ENCODE measurements at regions not wholly inside any gene's neighbourhood (a gene's known extent, or its start where the extent isn't known, plus 50 kb on each side); places are given as distances from the start of the nearest gene placed in this dataset.

DNA sequence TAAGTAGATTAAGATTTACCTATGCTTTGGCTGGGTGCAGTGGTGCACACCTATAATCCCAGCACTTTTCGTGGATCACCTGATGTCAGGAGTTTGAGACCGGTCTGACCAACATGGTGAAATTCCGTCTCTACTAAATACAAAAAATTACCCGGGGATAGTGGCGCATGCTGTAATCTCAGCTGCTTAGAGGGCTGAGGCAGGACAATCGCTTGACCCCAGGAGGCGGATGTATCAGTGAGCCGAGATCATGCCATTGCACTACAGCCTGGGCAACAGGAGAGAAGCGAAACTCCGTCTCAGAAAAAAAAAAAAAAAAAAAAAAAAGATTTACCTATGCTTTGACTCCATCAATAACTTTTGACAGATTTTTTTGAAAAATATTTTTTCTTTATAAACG lies 267.1 kb upstream of the SEMA6A start:
- Mint-ChIP-seq H3K36me3 (ENCODE audit: low read depth) (no peaks in the 10 kb centered on the region), H3K4me1 (no peaks in the 10 kb centered on the region), H3K27ac (no peak overlapping the region), H3K27me3 (no peaks in the 10 kb centered on the region), H3K4me3 (no peak overlapping the region), H3K9me3 (peaks cover 6% of the 10 kb centered on the region)
- DNase-seq = no peak
- ChIA-PET CTCF (no interaction called here), POLR2A (no interaction called here)

- no peaks in the 10 kb centered on the region for H3K4me1 Mint-ChIP-seq
- no peak overlapping the region for H3K27ac Mint-ChIP-seq
- H3K36me3 Mint-ChIP-seq (ENCODE audit: low read depth) = no peaks in the 10 kb centered on the region
- ChIA-PET CTCF (no interaction called here), POLR2A (no interaction called here)
- no peak overlapping the region for H3K4me3 Mint-ChIP-seq
- no peak for DNase-seq
- H3K27me3 Mint-ChIP-seq = no peaks in the 10 kb centered on the region
- H3K9me3 Mint-ChIP-seq = peaks cover 2% of the 10 kb centered on the region
Measured at GRCh38 chr5:116838011-116838536, 263.5 kb upstream of the SEMA6A start.

DNA sequence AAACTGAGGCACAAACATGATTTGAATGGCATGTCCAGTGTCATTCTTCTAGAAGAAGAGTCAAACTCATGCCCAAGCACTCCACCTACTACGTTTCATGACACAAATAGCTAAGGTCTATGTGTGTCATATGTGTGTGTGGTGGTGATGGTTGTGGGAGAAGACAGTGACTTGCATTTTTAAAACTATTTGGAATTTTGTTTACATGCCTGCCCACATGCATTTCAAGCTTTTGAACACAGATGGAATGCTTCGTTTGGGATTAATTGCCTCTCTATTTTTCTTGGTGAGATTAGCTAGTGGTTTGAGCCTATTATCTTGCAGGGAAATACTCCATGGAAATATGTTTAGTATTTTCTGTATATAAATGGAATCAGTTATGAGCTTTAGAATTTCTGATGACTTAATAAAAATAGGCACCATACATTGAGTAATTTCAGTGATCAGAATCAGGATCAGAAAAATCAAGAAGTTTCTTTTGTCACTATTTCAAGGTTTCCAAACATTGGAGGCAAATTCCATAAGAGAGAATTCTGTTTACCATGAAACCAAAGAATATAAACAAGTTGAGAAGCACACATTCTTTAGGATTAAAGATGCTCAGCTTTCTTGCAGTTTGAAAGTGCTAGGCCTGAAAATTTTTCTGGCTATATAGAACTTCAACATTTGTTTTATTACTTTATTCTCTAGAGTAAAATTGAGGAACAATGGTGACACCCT lies 260.3 kb upstream of the SEMA6A start:
- CTCF ChIA-PET = no interaction called here

DNA sequence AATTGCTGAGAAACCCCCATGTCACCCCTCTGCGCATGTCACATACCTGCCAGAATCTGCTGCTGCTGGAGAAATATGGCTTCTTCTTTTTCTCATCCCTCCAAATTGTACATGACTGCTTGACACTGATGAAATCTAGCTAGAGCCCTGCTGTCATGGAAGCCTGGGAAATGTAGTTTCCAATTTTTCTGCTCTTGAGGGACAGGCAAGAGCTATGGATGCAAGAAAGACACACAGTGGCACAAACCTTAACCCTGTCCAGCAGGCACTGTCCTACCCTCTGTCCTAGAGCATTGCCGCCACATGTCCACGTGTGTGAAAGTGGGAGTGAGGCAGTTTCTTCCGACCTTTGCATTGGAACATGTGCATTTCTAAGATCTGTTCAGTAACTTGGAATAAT lies 255.5 kb upstream of the SEMA6A start:
- H3K4me3 Mint-ChIP-seq = no peak overlapping the region
- H3K36me3 Mint-ChIP-seq (ENCODE audit: low read depth) = no peaks in the 10 kb centered on the region
- H3K27ac Mint-ChIP-seq = no peak overlapping the region
- H3K4me1 Mint-ChIP-seq = no peaks in the 10 kb centered on the region
- H3K27me3 Mint-ChIP-seq = no peaks in the 10 kb centered on the region
- no peaks in the 10 kb centered on the region for H3K9me3 Mint-ChIP-seq
- POLR2A ChIA-PET = no interaction called here
- CTCF ChIA-PET = no interaction called here
- DNase-seq = no peak

More for the DNA sequence above, 260.3 kb upstream of the SEMA6A start:
- Mint-ChIP-seq H3K36me3 (ENCODE audit: low read depth) (no peaks in the 10 kb centered on the region), H3K27ac (no peak overlapping the region), H3K4me1 (no peaks in the 10 kb centered on the region), H3K27me3 (no peaks in the 10 kb centered on the region), H3K4me3 (no peak overlapping the region), H3K9me3 (no peaks in the 10 kb centered on the region)
- DNase-seq = no peak
- POLR2A ChIA-PET = no interaction called here

DNA sequence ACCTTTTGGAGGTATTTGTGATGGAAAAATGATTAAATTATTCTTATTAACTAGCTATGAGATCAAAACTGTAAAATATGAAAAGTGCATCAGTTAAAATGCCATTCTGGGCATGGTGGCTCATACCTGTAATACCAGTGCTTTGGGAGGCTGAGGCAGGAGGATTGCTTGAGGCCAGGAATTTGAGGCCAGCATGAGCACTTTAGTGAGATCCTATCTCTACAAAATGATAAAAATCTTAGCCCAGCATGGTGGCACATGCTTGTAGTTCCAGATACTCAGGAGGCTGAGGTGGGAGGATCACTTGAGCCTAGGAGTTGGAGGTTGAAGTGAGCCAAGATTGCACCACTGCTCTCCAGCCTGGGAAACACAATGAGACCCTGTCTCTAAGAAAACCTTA lies 252.5 kb upstream of the SEMA6A start:
- Mint-ChIP-seq H3K4me3 (no peak overlapping the region), H3K36me3 (ENCODE audit: low read depth) (no peaks in the 10 kb centered on the region), H3K27me3 (no peaks in the 10 kb centered on the region), H3K4me1 (no peaks in the 10 kb centered on the region), H3K9me3 (no peaks in the 10 kb centered on the region), H3K27ac (no peak overlapping the region)
- POLR2A ChIA-PET = no interaction called here
- no peak for DNase-seq
- CTCF ChIA-PET = no interaction called here

DNA sequence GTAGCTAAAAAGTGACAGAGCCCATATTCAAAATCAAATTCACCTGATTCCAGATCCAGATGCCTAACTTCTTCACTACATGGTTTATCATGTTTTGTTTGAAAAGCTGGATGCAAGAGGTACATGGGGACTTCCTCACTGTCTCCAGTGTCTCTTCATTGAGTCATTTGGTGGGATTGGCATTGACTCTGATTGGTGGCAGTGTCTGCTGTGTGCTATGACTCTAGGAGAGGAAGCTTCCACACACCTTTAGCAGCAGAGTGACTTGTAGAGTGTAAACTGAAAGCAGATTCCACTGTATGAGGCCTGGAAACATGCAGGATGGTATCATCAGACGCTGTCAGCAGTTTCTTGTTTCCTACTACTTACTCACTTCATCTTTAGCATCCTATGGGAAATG lies 250.9 kb upstream of the SEMA6A start:
- ChIA-PET CTCF (interaction anchor here (0.6 kb wide), 1 partner anchor 606 kb away, joined by 10 read pairs; no protein-coding TSS in a partner anchor), POLR2A (no interaction called here)
- H3K9me3 Mint-ChIP-seq = no peaks in the 10 kb centered on the region
- no peak overlapping the region for H3K4me3 Mint-ChIP-seq
- H3K27me3 Mint-ChIP-seq = no peaks in the 10 kb centered on the region
- DNase-seq = no peak
- no peak overlapping the region for H3K27ac Mint-ChIP-seq
- H3K36me3 Mint-ChIP-seq (ENCODE audit: low read depth) = no peaks in the 10 kb centered on the region
- H3K4me1 Mint-ChIP-seq = no peaks in the 10 kb centered on the region

- POLR2A ChIA-PET = no interaction called here
- CTCF ChIA-PET = no interaction called here
- H3K9me3 Mint-ChIP-seq = no peaks in the 10 kb centered on the region
- H3K27ac Mint-ChIP-seq = no peak overlapping the region
- H3K4me1 Mint-ChIP-seq = no peaks in the 10 kb centered on the region
- H3K36me3 Mint-ChIP-seq (ENCODE audit: low read depth) = no peaks in the 10 kb centered on the region
- DNase-seq = no peak
- no peaks in the 10 kb centered on the region for H3K27me3 Mint-ChIP-seq
- no peak overlapping the region for H3K4me3 Mint-ChIP-seq
Measured at GRCh38 chr5:116824751-116825438, 250.3 kb upstream of the SEMA6A start.

DNA sequence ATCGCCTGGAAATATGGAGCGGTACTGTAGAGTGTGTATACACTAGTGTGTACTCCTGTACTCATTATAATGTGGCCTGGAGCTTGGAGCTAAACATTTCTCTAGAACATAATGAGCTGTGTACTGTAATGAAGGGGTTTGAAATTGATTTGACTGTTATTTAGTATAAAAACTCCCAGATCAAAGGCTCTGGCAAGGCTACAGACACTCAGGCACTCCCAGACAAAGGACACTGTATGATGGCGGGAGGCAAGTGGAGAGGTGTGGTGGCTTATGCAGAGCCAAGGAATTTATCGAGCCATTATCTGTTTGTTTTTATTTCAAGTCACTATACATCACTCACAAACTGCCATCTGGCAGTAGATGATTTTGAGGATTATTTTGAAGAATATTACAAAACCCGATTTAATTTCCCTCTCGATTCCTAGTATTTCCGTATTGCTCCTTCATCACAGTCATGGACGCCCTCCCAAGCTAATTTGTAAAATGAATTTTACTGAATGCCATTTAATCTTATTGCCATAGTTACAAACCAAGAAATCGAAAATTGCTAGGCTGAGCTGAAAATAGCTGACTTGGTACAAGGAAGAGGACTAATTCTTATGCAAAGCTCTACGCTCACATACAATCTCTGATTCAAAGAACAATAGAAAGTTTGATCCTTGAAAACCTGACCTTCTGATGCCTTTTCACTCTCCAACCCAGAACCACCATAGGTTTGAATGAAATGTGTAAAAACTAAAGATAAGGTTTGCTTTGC lies 240.2 kb upstream of the SEMA6A start:
- H3K27me3 Mint-ChIP-seq = no peaks in the 10 kb centered on the region
- no peaks in the 10 kb centered on the region for H3K36me3 Mint-ChIP-seq (ENCODE audit: low read depth)
- CTCF ChIA-PET = no interaction called here
- no peak for DNase-seq
- H3K27ac Mint-ChIP-seq = no peak overlapping the region
- no peaks in the 10 kb centered on the region for H3K9me3 Mint-ChIP-seq
- H3K4me1 Mint-ChIP-seq = no peaks in the 10 kb centered on the region
- POLR2A ChIA-PET = no interaction called here
- no peak overlapping the region for H3K4me3 Mint-ChIP-seq

- Mint-ChIP-seq H3K27me3 (no peaks in the 10 kb centered on the region), H3K36me3 (ENCODE audit: low read depth) (no peaks in the 10 kb centered on the region), H3K4me3 (no peak overlapping the region), H3K4me1 (no peaks in the 10 kb centered on the region), H3K9me3 (no peaks in the 10 kb centered on the region), H3K27ac (no peak overlapping the region)
- POLR2A ChIA-PET = no interaction called here
- DNase-seq = no peak
- CTCF ChIA-PET = no interaction called here
Measured at GRCh38 chr5:116813906-116814305, 239.3 kb upstream of the SEMA6A start.

DNA sequence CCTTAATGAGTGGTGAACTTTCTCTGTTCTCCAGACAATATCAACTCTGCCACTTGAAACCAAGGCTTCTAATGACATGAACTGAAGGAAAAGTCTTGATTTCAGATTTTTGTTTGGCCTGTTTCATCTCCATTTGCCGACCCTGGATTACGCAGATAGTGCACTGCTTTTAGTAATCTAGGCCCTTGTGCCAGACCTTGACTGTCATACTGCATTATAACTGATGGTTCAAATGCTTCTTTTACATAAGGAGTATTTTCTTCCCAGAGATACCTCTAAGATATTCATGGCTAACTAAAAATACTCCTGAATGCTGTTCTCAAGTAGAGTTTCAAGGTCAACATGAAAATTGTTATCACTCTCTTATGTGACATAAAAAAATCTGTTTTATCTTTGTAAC lies 238.7 kb upstream of the SEMA6A start:
- no peaks in the 10 kb centered on the region for H3K4me1 Mint-ChIP-seq
- ChIA-PET CTCF (no interaction called here), POLR2A (no interaction called here)
- no peaks in the 10 kb centered on the region for H3K36me3 Mint-ChIP-seq (ENCODE audit: low read depth)
- H3K9me3 Mint-ChIP-seq = no peaks in the 10 kb centered on the region
- no peaks in the 10 kb centered on the region for H3K27me3 Mint-ChIP-seq
- no peak for DNase-seq
- H3K4me3 Mint-ChIP-seq = no peak overlapping the region
- H3K27ac Mint-ChIP-seq = no peak overlapping the region

DNA sequence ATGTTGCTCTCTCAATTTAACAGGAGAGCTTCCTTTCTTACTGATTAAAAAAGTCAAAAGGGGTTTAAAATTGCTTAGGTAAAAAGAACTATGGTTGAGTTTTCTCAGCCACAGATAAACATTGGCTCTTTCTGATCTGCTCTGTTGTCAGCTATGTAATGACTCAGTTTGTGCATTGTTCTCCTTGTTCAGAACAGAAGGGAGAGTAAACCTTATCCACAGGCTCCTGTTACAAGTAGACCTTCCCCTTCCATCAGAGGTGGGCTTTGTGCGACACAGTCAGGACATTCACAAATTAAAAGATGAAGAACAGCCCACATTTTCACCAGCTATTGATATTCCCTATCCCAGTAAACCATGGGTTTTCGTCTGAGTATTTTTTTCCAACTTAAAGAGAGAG lies 236.3 kb upstream of the SEMA6A start:
- no peaks in the 10 kb centered on the region for H3K36me3 Mint-ChIP-seq (ENCODE audit: low read depth)
- POLR2A ChIA-PET = no interaction called here
- H3K4me1 Mint-ChIP-seq = no peaks in the 10 kb centered on the region
- no peaks in the 10 kb centered on the region for H3K9me3 Mint-ChIP-seq
- CTCF ChIA-PET = no interaction called here
- H3K4me3 Mint-ChIP-seq = no peak overlapping the region
- no peak for DNase-seq
- no peak overlapping the region for H3K27ac Mint-ChIP-seq
- no peaks in the 10 kb centered on the region for H3K27me3 Mint-ChIP-seq

- CTCF ChIA-PET = no interaction called here
- H3K4me1 Mint-ChIP-seq = no peaks in the 10 kb centered on the region
- POLR2A ChIA-PET = no interaction called here
- H3K36me3 Mint-ChIP-seq (ENCODE audit: low read depth) = no peaks in the 10 kb centered on the region
- H3K9me3 Mint-ChIP-seq = no peaks in the 10 kb centered on the region
- H3K27ac Mint-ChIP-seq = no peak overlapping the region
- DNase-seq = no peak
- no peaks in the 10 kb centered on the region for H3K27me3 Mint-ChIP-seq
- H3K4me3 Mint-ChIP-seq = no peak overlapping the region
Measured at GRCh38 chr5:116806836-116807235, 232.2 kb upstream of the SEMA6A start.

DNA sequence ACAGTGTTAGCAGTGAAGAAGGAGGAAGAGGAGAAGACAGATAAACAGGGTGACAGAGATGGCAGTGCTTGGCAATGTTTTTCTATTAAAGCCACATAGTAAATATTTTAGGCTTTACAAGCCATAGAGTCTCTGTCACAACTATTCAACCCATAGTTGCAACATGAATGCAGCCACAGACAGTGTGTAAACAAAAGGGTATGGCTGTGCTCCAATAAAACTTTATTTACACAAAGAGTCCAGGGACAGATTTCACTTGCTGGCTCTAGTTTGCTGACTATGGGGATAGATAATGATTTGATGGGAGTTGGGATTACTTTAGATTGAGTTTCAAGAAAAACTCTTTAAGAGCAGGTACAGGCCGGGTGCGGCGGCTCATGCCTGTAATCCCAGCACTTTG lies 224.8 kb upstream of the SEMA6A start:
- Mint-ChIP-seq H3K27ac (no peak overlapping the region), H3K36me3 (ENCODE audit: low read depth) (no peaks in the 10 kb centered on the region), H3K4me1 (no peaks in the 10 kb centered on the region), H3K4me3 (no peak overlapping the region), H3K9me3 (peaks cover 2% of the 10 kb centered on the region), H3K27me3 (no peaks in the 10 kb centered on the region)
- CTCF ChIA-PET = no interaction called here
- no peak for DNase-seq
- POLR2A ChIA-PET = no interaction called here

- POLR2A ChIA-PET = no interaction called here
- no peak overlapping the region for H3K27ac Mint-ChIP-seq
- no peaks in the 10 kb centered on the region for H3K4me1 Mint-ChIP-seq
- no peaks in the 10 kb centered on the region for H3K27me3 Mint-ChIP-seq
- no peak overlapping the region for H3K4me3 Mint-ChIP-seq
- no peak for DNase-seq
- H3K36me3 Mint-ChIP-seq (ENCODE audit: low read depth) = no peaks in the 10 kb centered on the region
- H3K9me3 Mint-ChIP-seq = no peaks in the 10 kb centered on the region
- CTCF ChIA-PET = no interaction called here
Measured at GRCh38 chr5:116795189-116795588, 220.6 kb upstream of the SEMA6A start.
